H1 (cell line): ENCODE measurements at regions not wholly inside any gene's neighbourhood (a gene's known extent, or its start where the extent isn't known, plus 50 kb on each side); places are given as distances from the start of the nearest gene placed in this dataset.

Experiments used
- CTCF ChIA-PET: fragments of 300-600 bp; sonication (Branson Sonifier 250); formaldehyde crosslinking; loops from one replicate; lab custom pipeline; 2021; ENCODE audit not compliant: partially characterized antibody; lab: Charles Lee
- POLR2A ChIA-PET: fragments of 300-600 bp; sonication (Branson Sonifier 250); formaldehyde crosslinking; loops from one replicate; lab custom pipeline; 2021; ENCODE audit warnings: inconsistent platforms; ENCODE audit not compliant: partially characterized antibody; lab: Charles Lee
- DNase-seq, 2 experiments: peaks; one replicate each; pipeline versions ENCODE4 v3.0.0 to v3.0.0-alpha.2; 2010 to 2022; ENCODE audit warnings: low spot score in 2 of 2, low read depth in 1 of 2, mixed read lengths in 1 of 2
- FAIRE-seq: peaks from 2 replicates; lab custom pipeline; 2011; peaks lifted over from hg19 to GRCh38; lab: Jason Lieb, UNC
- H2AFZ ChIP-seq: 2 replicates; pipeline ENCODE4 v1.8.1; 2012; ENCODE audit warnings: low read length, inconsistent platforms
- H2AK5ac ChIP-seq: 2 replicates; pipeline ENCODE4 v1.6.1; 2013; ENCODE audit warnings: low read depth, low read length
- H2BK120ac ChIP-seq: replicated peaks from 2 replicates; pipeline ENCODE3; 2013; ENCODE audit warnings: low read depth, low read length, inconsistent platforms
- H2BK12ac ChIP-seq: 2 replicates; pipeline ENCODE4 v1.6.1; 2013; ENCODE audit warnings: low read depth, low read length
- H2BK15ac ChIP-seq: 2 replicates; pipeline ENCODE4 v1.6.1; 2013; ENCODE audit warnings: low read length
- H2BK20ac ChIP-seq: 2 replicates; pipeline ENCODE4 v1.6.1; 2013; ENCODE audit warnings: low read length
- H2BK5ac ChIP-seq: 2 replicates; pipeline ENCODE4 v1.6.1; 2013; ENCODE audit warnings: low read depth, low read length
- H3K14ac ChIP-seq: 2 replicates; pipeline ENCODE4 v1.6.1; 2013; ENCODE audit warnings: inconsistent platforms; ENCODE audit not compliant: insufficient read length
- H3K18ac ChIP-seq: 2 replicates; pipeline ENCODE4 v1.6.1; 2013; ENCODE audit warnings: low read length; ENCODE audit errors: extremely low read depth
- H3K23ac ChIP-seq: 2 replicates; pipeline ENCODE4 v1.6.1; 2013; ENCODE audit warnings: inconsistent platforms; ENCODE audit not compliant: insufficient read length
- H3K23me2 ChIP-seq: 2 replicates; pipeline ENCODE4 v1.6.1; 2013; ENCODE audit warnings: low read depth, low read length
- H3K27ac ChIP-seq: 2 replicates; pipeline ENCODE4 v1.6.1; 2011; ENCODE audit warnings: low read depth, low read length, inconsistent platforms
- H3K27me3 ChIP-seq, 4 experiments: replicated peaks in 1 of 4; 1 replicate in 1 of 4; 2 replicates in 3 of 4; pipeline versions ENCODE4 v1.6.1 to v1.8.1; 2011 to 2013; ENCODE audit warnings: low read length in 3 of 4, mild to moderate bottlenecking in 3 of 4, inconsistent platforms in 2 of 4, mixed read lengths in 2 of 4, moderate library complexity in 1 of 4; ENCODE audit not compliant: control insufficient read depth in 3 of 4, insufficient read depth in 3 of 4; ENCODE audit errors: extremely low read depth in 1 of 4
- H3K36me3 ChIP-seq, 4 experiments: 2 replicates each; pipeline versions ENCODE4 v1.6.1 to v1.8.1; 2011 to 2013; ENCODE audit warnings: mild to moderate bottlenecking in 4 of 4, low read length in 3 of 4, moderate library complexity in 2 of 4, control low read depth in 1 of 4, inconsistent platforms in 1 of 4; ENCODE audit not compliant: insufficient read depth in 4 of 4, control insufficient read depth in 2 of 4
- H3K4ac ChIP-seq: replicated peaks from 2 replicates; pipeline ENCODE3; 2013; ENCODE audit warnings: low read length, low read depth, mixed read lengths, inconsistent platforms; ENCODE audit not compliant: insufficient read length
- H3K4me1 ChIP-seq, 4 experiments: replicated peaks in 1 of 4; 1 replicate in 1 of 4; 2 replicates in 3 of 4; pipeline versions ENCODE4 v1.6.1 to v1.8.1; 2011 to 2013; ENCODE audit warnings: low read length in 3 of 4, inconsistent platforms in 2 of 4, mixed read lengths in 1 of 4; ENCODE audit not compliant: insufficient read depth in 4 of 4, control insufficient read depth in 3 of 4
- H3K4me2 ChIP-seq, 2 experiments: 2 replicates each; pipeline versions ENCODE4 v1.6.1 to v1.8.1; 2011 to 2013; ENCODE audit warnings: low read depth in 2 of 2, low read length in 2 of 2, control low read depth in 1 of 2, inconsistent platforms in 1 of 2, mild to moderate bottlenecking in 1 of 2; ENCODE audit not compliant: insufficient read depth in 1 of 2
- H3K4me3 ChIP-seq, 4 experiments: fragments of 200-600, 300-600 bp in 1 of 4; sonication (generic), shearing (Covaris generic), sonication (Bioruptor Twin) in 1 of 4; 2 replicates each; pipeline versions ENCODE4 v1.5.1 to v1.8.1; 2011 to 2016; ENCODE audit warnings: low read length in 4 of 4, low read depth in 3 of 4, control low read depth in 2 of 4, inconsistent platforms in 2 of 4, mild to moderate bottlenecking in 2 of 4, mixed read lengths in 1 of 4, moderate library complexity in 1 of 4; ENCODE audit not compliant: insufficient read depth in 2 of 4; ENCODE audit errors: extremely low read depth in 1 of 4
- H3K56ac ChIP-seq: replicated peaks from 2 replicates; pipeline ENCODE3; 2013; ENCODE audit warnings: low read depth, mild to moderate bottlenecking, mixed read lengths, low read length, inconsistent platforms; ENCODE audit not compliant: insufficient read length
- H3K79me1 ChIP-seq: 2 replicates; pipeline ENCODE4 v1.6.1; 2013; ENCODE audit warnings: low read depth, low read length, control low read depth
- H3K79me2 ChIP-seq, 2 experiments: 2 replicates each; pipeline versions ENCODE4 v1.6.1 to v1.8.1; 2012 to 2013; ENCODE audit warnings: low read length in 2 of 2, mild to moderate bottlenecking in 2 of 2, inconsistent platforms in 1 of 2; ENCODE audit not compliant: insufficient read depth in 2 of 2, control insufficient read depth in 1 of 2
- H3K9ac ChIP-seq, 4 experiments: replicated peaks in 1 of 4; 1 replicate in 1 of 4; 2 replicates in 3 of 4; pipeline versions ENCODE4 v1.6.1 to v1.8.1; 2011 to 2013; ENCODE audit warnings: low read depth in 3 of 4, low read length in 3 of 4, control low read depth in 2 of 4, mild to moderate bottlenecking in 2 of 4, moderate library complexity in 2 of 4, inconsistent platforms in 1 of 4; ENCODE audit errors: extremely low read depth in 1 of 4
- H3K9me3 ChIP-seq, 2 experiments: 2 replicates each; pipeline versions ENCODE4 v1.6.1 to v1.8.1; 2012 to 2013; ENCODE audit warnings: mild to moderate bottlenecking in 2 of 2, moderate library complexity in 2 of 2, control low read depth in 1 of 2, inconsistent platforms in 1 of 2, low read depth in 1 of 2, low read length in 1 of 2, mixed read lengths in 1 of 2; ENCODE audit not compliant: insufficient read depth in 2 of 2
- H4K20me1 ChIP-seq, 2 experiments: replicated peaks in 1 of 2; 2 replicates each; pipeline versions ENCODE3 to v1.8.1; 2011 to 2013; ENCODE audit warnings: inconsistent platforms in 2 of 2, low read length in 2 of 2, mild to moderate bottlenecking in 1 of 2; ENCODE audit not compliant: insufficient read depth in 2 of 2, control insufficient read depth in 1 of 2
- H4K5ac ChIP-seq: 2 replicates; pipeline ENCODE4 v1.6.1; 2013; ENCODE audit warnings: low read length, low read depth, mixed read lengths, inconsistent platforms; ENCODE audit not compliant: insufficient read length
- H4K8ac ChIP-seq: 2 replicates; pipeline ENCODE4 v1.8.0; 2013; ENCODE audit warnings: mild to moderate bottlenecking, moderate library complexity, low read length, inconsistent platforms; ENCODE audit not compliant: insufficient read depth; ENCODE audit errors: extremely low read depth
- H4K91ac ChIP-seq: replicated peaks from 2 replicates; pipeline ENCODE3; 2013; ENCODE audit warnings: low read length, mixed read lengths, inconsistent platforms; ENCODE audit not compliant: insufficient read length
- HDAC2 ChIP-seq, 2 experiments: fragments of 300-600 bp in 1 of 2; sonication (generic) in 1 of 2; IDR thresholded peaks; 2 replicates each; pipeline ENCODE4 v1.6.1; 2011 to 2012; ENCODE audit warnings: low read depth in 2 of 2, low read length in 2 of 2, mild to moderate bottlenecking in 2 of 2, moderate library complexity in 2 of 2, borderline replicate concordance in 1 of 2, inconsistent platforms in 1 of 2
- MAFK ChIP-seq: IDR thresholded peaks from 2 replicates; pipeline ENCODE4 v1.6.1; 2012; ENCODE audit warnings: low read depth, mild to moderate bottlenecking, improper control_type of control experiment, low read length
- PHF8 ChIP-seq: fragments of 200-600 bp; sonication (generic); conservative IDR thresholded peaks from 2 replicates; pipeline ENCODE4 v1.7.1; 2012; ENCODE audit warnings: low read depth, mild to moderate bottlenecking, inconsistent platforms, low read length, moderate library complexity
- RAD21 ChIP-seq, 2 experiments: IDR thresholded peaks in 1 of 2; conservative IDR thresholded peaks in 1 of 2; 2 replicates each; pipeline ENCODE4 v1.6.1; 2011; ENCODE audit warnings: low read depth in 2 of 2, low read length in 2 of 2, improper control_type of control experiment in 1 of 2, inconsistent platforms in 1 of 2, mild to moderate bottlenecking in 1 of 2, moderate library complexity in 1 of 2
- RBBP5 ChIP-seq: IDR thresholded peaks from 2 replicates; pipeline ENCODE4 v1.7.1; 2012; ENCODE audit warnings: low read depth, mild to moderate bottlenecking, inconsistent platforms, low read length, moderate library complexity, borderline replicate concordance
- RFX5 ChIP-seq: IDR thresholded peaks from 2 replicates; pipeline ENCODE4 v1.6.1; 2011; ENCODE audit warnings: low read depth, low read length, improper control_type of control experiment, borderline replicate concordance
- TAF1 ChIP-seq: IDR thresholded peaks from 2 replicates; pipeline ENCODE4 v1.6.1; 2011; ENCODE audit warnings: mild to moderate bottlenecking, low read depth, low read length
- WGBS, 2 experiments: shearing (Covaris generic) in 1 of 2; methylation state at CpG; one replicate each; pipeline versions ENCODE4 v1.1.6 to v1.1.7; 2013 to 2015; ENCODE audit warnings: low lambda C conversion rate in 2 of 2, mixed read lengths in 2 of 2, inconsistent platforms in 1 of 2, low coverage in 1 of 2, missing lambda C conversion rate in 1 of 2; ENCODE audit not compliant: insufficient replicate concordance in 2 of 2, insufficient coverage in 1 of 2, insufficient read length in 1 of 2; ENCODE audit errors: extremely low coverage in 1 of 2, missing lambda C conversion rate in 1 of 2; 5-methylcytosine and 5-hydroxymethylcytosine counted together

GRCh38 chr5:20494706-20495105 lies 506.7 kb upstream of the CDH18 start:
- POLR2A ChIA-PET: no interaction called here
- TF ChIP-seq MAFK: no peak
- TF ChIP-seq RBBP5: no peak
- TF ChIP-seq TAF1: no peak
- TF ChIP-seq RFX5: no peak
- no peak for TF ChIP-seq HDAC2 (IDR thresholded peaks at IDR 0.05; ENCODE audit: borderline replicate concordance in 1 of 2, low read depth in 2 of 2, low read length in 2 of 2)
- TF ChIP-seq RAD21 (IDR thresholded peaks at IDR 0.05 in 1 of 2, conservative IDR thresholded peaks at IDR 0.05 in 1 of 2; ENCODE audit: low read depth in 2 of 2, low read length in 2 of 2): no peak
- TF ChIP-seq PHF8: no peak
- TF ChIP-seq, all 59 proteins: peak for 0

More at GRCh38 chr5:20494706-20495105, 506.7 kb upstream of the CDH18 start:
- Histone ChIP-seq H3K56ac (no peak overlapping the region), H3K14ac (no peak overlapping the region), H3K4me3 (no peak overlapping the region), H3K9ac (no peak overlapping the region), H2AK5ac (no peak overlapping the region), H3K4me2 (no peak overlapping the region), H3K4ac (no peak overlapping the region), H2BK5ac (no peak overlapping the region), H3K79me1 (no peaks in the 10 kb centered on the region), H3K23ac (no peak overlapping the region), H4K8ac (no peak overlapping the region), H2BK12ac (no peak overlapping the region), H3K36me3 (no peaks in the 10 kb centered on the region), H3K27me3 (no peaks in the 10 kb centered on the region), H2BK20ac (no peak overlapping the region), H2AFZ (no peak overlapping the region), H3K9me3 (no peaks in the 10 kb centered on the region), H3K23me2 (no peaks in the 10 kb centered on the region), H2BK15ac (no peak overlapping the region), H2BK120ac (no peak overlapping the region), H3K18ac (no peak overlapping the region), H3K79me2 (no peaks in the 10 kb centered on the region), H4K20me1 (no peaks in the 10 kb centered on the region), H3K4me1 (no peaks in the 10 kb centered on the region), H3K27ac (no peak overlapping the region), H4K91ac (no peak overlapping the region), H4K5ac (no peak overlapping the region)
- 83% methylated on average over 5 of the region's 5 CpGs; no CpG with 5 or more reads in 1 of the 2 experiments for WGBS, 2 experiments
- CTCF ChIA-PET: no interaction called here
- DNase-seq (no peak), FAIRE-seq (no peak)
